ENCODE measurements at regions not wholly inside any gene's neighbourhood (a gene's known extent, or its start where the extent isn't known, plus 50 kb on each side); places are given as distances from the start of the nearest gene placed in this dataset.

- no peak overlapping the region for H3K9ac ChIP-seq (ENCODE audit: insufficient read depth in 1 of 2, low read depth in 2 of 2, low read length in 2 of 2)
- BruUV-seq (replicated peaks): no TSS peak
- 0% methylated on average over 1 of the region's 1 CpG for WGBS (ENCODE audit: insufficient coverage, low coverage, missing lambda C conversion rate)
- TF ChIP-seq PML (IDR thresholded peaks at IDR 0.05; ENCODE audit: low read length) (no peak), RREB1 (CRISPR knock-in tag; IDR thresholded peaks at IDR 0.05) (no peak), UBTF (IDR thresholded peaks at IDR 0.05; ENCODE audit: borderline replicate concordance in 1 of 2, low read depth in 2 of 2, low read length in 2 of 2) (no peak), GATAD2A (IDR thresholded peaks at IDR 0.05) (no peak), USF2 (CRISPR knock-in tag; IDR thresholded peaks at IDR 0.05) (no peak), ZNF398 (CRISPR knock-in tag; IDR thresholded peaks at IDR 0.05) (no peak), NBN (IDR thresholded peaks at IDR 0.05; ENCODE audit: low read depth) (no peak), POLR2G (IDR thresholded peaks at IDR 0.05; ENCODE audit: low read depth, low read length) (no peak), POLR2A (conservative IDR thresholded peaks at IDR 0.05) (no peak), USF1 (CRISPR knock-in tag; IDR thresholded peaks at IDR 0.05) (no peak), MCM5 (IDR thresholded peaks at IDR 0.05; ENCODE audit: low read depth) (no peak), HNRNPK (IDR thresholded peaks at IDR 0.05; ENCODE audit: low read depth, low read length, poor library complexity, severe bottlenecking) (no peak)
- ATAC-seq (no peak), FAIRE-seq (no peak), DNase-seq (ENCODE audit: extremely low read depth in 1 of 4, low spot score in 3 of 4) (no peak)
- no peak overlapping the region for H3K4me2 ChIP-seq (ENCODE audit: insufficient read depth, low read length)
- ChIA-PET CTCF (ENCODE audit: low intra/inter-chr PET ratio) (no interaction called here), POLR2A (no interaction called here)
- H3K27ac ChIP-seq (ENCODE audit: extremely low read depth, low read depth, low read length): no peak overlapping the region
- in situ Hi-C loops (cut with MboI) (no loop called here), intact Hi-C loops (cut with micrococcal nuclease) (no loop called here)
- no peaks in the 10 kb centered on the region for H3K79me2 ChIP-seq (ENCODE audit: control insufficient read depth, insufficient read depth, low read length)
- H3K36me3 ChIP-seq (ENCODE audit: control insufficient read depth, insufficient read depth, low read length): no peaks in the 10 kb centered on the region
- H3K9me1 ChIP-seq (ENCODE audit: control insufficient read depth, insufficient read depth, low read length): no peaks in the 10 kb centered on the region
- H3K27me3 ChIP-seq (ENCODE audit: control insufficient read depth in 2 of 2, insufficient read depth in 2 of 2, low read length in 2 of 2): no peaks in the 10 kb centered on the region
- no peaks in the 10 kb centered on the region for H3K4me1 ChIP-seq (replicated peaks in 1 of 2; ENCODE audit: control insufficient read depth in 2 of 2, insufficient read depth in 2 of 2, low read length in 2 of 2)
- no peaks in the 10 kb centered on the region for H3K9me3 ChIP-seq (replicated peaks; ENCODE audit: control insufficient read depth, insufficient read depth, low read depth, low read length)
- no peak overlapping the region for H2AFZ ChIP-seq (ENCODE audit: low read depth, low read length)
- no peak overlapping the region for H3K4me3 ChIP-seq
- no peaks in the 10 kb centered on the region for H4K20me1 ChIP-seq (replicated peaks; ENCODE audit: control insufficient read depth, insufficient read depth, low read length)
Observed at GRCh38 chrX:51192104-51192503, 140.5 kb upstream of the NUDT10 start.
